Thyroid gland (tissue), 4 donors: ENCODE measurements at regions not wholly inside any gene's neighbourhood (a gene's known extent, or its start where the extent isn't known, plus 50 kb on each side); places are given as distances from the start of the nearest gene placed in this dataset.

ENCODE experiments used
- POLR2A ChIP-seq, 2 donors: fragments of 450-650 bp; IDR thresholded peaks; one replicate each; pipeline ENCODE4 v1.6.1; 2017; ENCODE audit warnings: antibody characterized with exemption in 2 of 2, mild to moderate bottlenecking in 2 of 2, moderate library complexity in 1 of 2
- TF ChIP-seq, protein P1 (sequence below), 6 experiments: fragments of 200-600 bp in 3 of 6; fragments of 450-650 bp in 3 of 6; sonication (generic) in 3 of 6; IDR thresholded peaks; one replicate each; pipeline ENCODE4 v1.5.1; 2016 to 2019; ENCODE audit warnings: antibody characterized with exemption in 6 of 6, mild to moderate bottlenecking in 2 of 6, inconsistent platforms in 1 of 6, moderate library complexity in 1 of 6

DNA sequence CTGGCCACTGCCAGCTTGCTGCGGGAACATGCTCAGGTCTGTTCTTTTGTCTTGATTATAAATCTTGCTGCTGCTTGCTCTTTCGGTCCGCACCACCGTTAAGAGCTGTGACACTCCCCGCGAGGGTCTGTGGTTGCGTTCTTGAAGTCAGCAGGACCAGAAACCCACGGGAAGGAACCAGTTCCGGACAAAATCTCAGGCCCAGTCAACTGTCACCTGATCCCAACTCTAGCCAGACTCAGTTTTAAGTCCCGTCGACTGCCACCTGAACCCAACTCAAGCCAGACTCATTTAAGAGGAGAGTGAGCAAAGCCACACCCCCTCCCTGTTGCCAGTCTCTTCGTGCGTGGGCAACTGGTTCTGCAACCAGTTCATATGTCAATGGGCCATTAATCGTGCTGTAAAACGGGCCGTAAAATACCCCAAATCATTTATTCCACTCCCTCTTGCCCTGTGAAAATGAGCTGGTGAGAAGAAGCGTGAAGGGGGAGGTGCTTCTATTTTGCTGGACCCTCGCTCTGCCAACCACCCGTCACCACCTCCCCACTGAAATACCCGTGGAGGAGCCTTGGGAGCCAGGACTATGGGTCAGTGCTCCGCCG lies 224.3 kb downstream of the NDUFA10 start:
- TF ChIP-seq POLR2A (IDR thresholded peaks at IDR 0.05), result no peak
- TF ChIP-seq, protein P1, sequence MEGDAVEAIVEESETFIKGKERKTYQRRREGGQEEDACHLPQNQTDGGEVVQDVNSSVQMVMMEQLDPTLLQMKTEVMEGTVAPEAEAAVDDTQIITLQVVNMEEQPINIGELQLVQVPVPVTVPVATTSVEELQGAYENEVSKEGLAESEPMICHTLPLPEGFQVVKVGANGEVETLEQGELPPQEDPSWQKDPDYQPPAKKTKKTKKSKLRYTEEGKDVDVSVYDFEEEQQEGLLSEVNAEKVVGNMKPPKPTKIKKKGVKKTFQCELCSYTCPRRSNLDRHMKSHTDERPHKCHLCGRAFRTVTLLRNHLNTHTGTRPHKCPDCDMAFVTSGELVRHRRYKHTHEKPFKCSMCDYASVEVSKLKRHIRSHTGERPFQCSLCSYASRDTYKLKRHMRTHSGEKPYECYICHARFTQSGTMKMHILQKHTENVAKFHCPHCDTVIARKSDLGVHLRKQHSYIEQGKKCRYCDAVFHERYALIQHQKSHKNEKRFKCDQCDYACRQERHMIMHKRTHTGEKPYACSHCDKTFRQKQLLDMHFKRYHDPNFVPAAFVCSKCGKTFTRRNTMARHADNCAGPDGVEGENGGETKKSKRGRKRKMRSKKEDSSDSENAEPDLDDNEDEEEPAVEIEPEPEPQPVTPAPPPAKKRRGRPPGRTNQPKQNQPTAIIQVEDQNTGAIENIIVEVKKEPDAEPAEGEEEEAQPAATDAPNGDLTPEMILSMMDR (IDR thresholded peaks at IDR 0.05), result no peak
